T-helper 1 cell (primary cell): ENCODE measurements at regions not wholly inside any gene's neighbourhood (a gene's known extent, or its start where the extent isn't known, plus 50 kb on each side); places are given as distances from the start of the nearest gene placed in this dataset.

Experiments
- DNase-seq, 5 donors: peaks; one replicate each; pipeline ENCODE4 v3.0.0-alpha.2; 2012 to 2020

DNA sequence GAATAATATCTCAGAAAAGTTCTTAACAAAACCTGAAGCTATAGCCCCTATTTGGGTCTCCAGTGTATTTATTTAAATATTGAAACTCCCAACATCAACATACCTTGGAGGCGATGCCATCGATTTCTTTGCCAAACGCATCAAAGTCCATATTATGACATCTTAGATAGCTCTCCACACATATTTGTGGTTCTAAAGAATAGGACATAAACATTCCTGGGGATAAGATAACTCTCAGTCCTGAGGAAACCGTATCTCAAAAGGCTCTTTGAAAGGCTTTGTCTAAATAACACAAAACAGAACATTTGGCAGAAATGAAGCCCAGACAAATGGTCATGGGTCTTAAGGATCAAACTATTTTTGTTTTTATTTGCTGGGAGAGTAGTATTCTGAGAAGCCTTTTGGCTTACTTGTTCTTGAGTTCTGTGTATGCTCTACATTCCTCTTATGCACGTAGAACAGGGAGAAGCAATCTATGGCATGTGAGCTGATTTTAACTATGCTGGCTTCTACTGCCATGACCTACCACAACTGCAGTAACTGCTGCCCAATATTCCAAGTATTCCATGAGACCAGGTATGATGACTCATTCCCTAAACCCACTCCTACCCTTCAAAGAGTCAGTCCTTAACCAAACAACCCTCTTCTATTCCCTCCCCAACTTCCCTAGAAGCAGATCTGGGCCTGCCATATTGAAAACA, 279.0 kb upstream of the ZFHX3 start:
- DNase-seq: no peak

- DNase-seq: no peak
These were observed 278.3 kb upstream of the ZFHX3 start for GRCh38 chr16:73326221-73326620.

DNA sequence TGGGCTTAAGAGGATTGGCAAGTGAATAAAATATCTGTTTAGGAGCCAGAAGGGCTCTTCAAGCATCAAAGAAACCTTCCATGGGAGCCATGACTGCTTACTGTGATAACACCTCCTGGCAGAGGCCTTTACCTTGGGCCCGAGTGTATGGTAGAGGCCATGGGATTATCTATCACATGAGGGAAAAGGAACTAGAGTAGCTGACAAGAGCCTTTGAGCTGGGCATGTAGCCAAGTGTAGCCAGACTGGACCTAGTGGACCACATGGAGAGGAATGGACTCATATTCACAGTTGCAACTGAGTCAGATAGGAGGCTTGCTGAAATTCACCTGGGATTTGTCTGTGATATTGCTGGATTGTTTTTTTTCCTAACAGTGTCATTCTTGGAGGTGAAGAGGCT, 276.0 kb upstream of the ZFHX3 start:
- no peak for DNase-seq

DNA sequence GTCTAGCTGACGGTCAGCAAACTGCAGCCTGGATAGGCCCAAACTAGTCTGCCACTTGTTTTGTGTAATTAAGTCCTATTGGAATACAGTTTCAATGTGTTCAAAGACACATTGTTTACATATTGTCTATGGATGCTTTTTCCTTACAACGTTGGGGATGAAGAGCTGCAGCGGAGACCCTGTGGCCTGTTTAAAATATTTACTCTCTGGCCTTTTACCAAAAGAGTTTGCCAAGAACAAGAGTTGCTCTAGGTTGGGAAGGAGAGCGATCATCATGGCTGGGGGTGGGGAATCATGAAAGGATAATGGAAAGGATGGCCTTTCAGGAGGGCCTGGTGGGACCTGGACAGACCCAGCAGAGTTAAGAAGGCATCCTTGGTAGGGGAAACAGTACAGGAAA, 274.9 kb upstream of the ZFHX3 start:
- no peak for DNase-seq

DNA sequence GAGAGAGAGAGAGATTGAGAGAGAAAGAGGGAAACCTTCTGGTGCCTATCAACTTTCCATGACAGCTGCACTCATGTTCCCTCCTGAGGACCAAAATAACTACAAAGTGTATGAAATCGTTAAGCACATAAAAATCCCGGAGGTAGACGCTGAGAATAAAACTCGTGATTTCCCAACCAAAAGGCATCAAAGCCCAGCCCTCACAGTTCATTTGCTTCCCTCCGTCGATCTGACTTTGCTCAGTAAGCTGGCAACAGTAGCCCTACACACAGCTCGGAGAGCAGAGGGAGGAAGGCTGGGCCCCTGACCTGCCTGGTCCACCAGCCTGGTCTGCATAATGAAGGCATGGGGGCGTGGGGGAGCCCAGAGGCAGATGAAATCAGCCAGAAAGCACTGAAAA, 273.9 kb upstream of the ZFHX3 start:
- DNase-seq: no peak

DNA sequence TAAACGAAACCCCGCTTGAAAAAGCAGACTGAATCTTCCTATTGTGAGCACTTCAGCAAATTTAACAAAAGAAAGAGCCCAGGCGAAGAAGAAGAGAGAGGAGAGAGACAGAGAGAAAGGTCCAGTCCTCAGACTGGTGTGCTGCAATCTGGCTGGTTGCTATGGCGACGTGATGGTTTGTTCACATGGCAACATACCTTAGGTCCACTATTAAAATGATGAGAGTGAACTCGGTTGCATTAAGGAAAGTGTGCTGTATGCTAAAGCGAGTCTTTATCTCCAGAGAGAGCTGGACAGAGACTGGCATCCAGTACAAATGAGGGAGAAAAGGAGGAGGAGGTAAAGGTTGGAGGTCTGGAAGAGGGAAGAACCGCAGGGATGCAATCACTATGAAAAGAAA, 271.8 kb upstream of the ZFHX3 start:
- no peak for DNase-seq

DNA sequence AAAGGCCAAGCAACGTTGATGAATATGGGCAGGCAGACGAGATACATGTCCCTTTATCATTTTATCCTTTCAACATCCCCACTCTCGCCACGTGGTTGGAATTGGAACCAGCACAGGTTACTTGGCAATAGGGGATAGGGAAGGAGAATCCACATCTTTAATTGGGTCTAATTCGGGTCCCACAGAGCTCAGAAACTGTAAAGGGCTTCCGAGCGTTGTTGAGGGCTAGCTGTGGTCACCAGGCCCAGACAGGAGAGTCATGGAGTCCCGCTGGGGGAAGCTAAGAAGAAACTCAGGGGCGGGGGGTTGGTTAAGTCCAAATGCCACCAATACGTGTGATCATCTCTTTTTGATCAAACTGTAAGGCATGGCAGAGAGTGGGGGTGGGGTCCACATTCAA, 271.3 kb upstream of the ZFHX3 start:
- DNase-seq: no peak

GRCh38 chr16:73317321-73317857, 269.5 kb upstream of the ZFHX3 start:
- DNase-seq: no peak

- no peak for DNase-seq
These were observed 267.7 kb upstream of the ZFHX3 start for GRCh38 chr16:73315645-73316044.

DNA sequence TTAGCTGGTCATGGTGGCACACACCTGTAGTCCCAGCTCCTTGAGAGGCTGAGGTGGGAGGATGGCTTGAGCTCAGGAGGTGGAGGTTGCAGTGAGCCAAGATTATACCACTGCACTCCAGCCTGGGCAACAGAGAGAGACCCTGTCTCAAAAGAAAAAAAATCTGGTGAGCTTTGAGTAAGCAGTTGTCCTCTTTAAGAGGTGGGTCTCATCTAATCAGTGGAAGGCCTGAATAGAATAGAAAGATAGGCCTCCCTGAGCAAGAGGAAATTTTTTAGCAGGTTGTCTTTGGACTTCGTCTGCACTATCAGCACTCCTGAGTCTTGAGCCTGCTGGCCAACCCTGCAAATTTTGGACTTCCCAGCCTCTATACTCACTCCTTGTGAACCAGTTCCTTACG, 266.0 kb upstream of the ZFHX3 start:
- DNase-seq: no peak

DNA sequence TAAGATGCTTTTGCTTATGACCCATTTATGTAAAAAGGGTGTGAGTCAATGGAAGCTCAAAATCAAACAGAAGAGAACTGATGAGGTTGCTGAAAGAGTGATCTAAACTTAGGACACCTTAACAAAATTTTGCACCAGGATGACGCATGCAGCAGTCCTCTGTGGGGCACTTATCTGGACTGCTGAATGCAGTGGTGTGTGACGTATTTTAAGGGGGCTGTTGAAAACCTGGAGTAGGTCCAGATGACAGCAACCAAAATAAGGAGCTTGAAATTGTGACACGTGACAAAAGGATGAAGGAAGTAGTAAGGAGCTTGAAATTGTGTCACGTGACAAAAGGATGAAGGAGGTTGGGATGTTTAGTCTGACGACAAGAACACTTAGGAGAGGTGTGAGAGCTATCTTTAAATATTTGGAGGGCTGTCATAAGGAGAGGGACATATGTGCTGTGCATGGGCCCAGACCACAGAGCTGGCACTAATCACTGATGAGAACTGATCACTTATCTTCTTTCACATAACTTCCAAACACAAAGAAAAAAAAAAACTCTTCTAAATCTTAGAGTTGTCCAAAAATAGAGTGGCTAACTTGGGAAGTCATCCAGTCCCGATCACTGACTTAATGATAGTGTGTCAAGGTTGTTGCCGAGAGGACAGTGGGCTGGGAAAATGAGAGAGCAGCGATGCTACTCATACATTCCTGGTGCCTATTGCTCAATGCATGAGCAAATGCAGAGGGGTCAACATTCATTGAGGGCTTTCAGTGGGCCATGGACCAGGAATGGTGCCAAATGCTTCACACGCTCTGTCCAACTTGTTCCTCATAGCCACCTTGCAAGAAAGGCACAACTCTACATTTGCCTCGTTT, 264.2 kb upstream of the ZFHX3 start:
- no peak for DNase-seq

DNA sequence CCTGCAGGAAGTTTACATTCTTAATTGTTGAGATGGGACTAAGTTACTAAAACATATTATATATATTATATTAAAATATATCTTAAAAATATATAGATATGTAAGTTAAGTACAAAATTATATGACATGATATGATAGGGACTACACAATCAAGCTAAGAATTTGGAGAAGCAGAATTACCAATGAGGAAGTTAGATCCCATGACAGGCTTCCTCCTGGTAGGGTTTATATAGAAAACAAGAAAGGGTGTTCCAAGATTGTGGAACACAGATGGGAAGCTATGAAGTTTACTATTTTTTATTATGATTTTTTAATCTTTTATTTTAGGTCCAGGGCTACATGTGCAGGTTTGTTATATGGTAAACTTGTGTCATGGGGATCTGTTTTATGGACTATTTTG, 260.8 kb upstream of the ZFHX3 start:
- no peak for DNase-seq

DNA sequence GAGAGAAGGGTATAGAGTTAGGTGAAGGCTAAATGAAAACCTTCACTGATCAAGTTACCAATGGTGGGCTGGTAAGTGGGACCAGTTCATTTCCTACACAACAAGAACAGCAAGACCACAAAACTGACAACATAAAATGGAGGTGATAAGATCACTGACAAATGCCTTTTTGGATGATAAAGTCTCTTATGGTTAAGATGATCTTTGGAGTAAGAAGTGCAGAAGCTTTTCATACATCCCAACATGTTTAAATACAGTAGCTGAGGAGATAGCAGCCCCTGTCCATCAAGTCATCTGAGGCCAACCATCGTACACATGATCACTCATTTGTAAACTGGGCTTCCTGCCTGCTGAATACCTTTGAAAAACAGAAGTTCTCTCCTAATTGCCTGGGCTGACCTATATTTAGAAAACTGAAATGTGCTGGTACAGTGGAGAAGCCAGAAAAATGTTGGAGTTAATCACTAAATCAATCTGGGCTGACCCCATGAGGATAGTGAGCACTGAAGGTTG, 259.0 kb upstream of the ZFHX3 start:
- no peak for DNase-seq

- DNase-seq: no peak
These were observed 256.3 kb upstream of the ZFHX3 start for GRCh38 chr16:73304008-73304774.

- no peak for DNase-seq
These were observed 255.0 kb upstream of the ZFHX3 start for GRCh38 chr16:73302942-73303341.

GRCh38 chr16:73301984-73302383, 254.1 kb upstream of the ZFHX3 start:
- no peak for DNase-seq

DNA sequence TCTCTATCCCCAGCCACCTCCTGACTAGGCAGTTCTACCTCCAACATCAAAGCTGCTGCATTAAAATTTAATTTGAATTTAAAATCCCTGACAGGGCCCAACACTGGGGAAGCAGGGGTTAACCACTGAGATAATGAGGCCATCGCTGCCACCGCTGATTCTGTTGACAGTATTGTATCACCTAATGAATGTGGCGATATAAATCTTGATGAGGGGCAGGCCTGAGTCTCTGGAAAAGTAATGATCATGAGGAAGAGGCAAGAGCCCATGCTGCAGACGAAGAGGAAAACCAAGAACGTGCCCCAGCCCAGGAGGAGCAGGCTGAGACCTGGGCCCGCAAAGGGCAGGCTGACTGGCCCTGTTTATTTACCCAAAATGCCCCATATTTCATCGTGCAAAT, 251.4 kb upstream of the ZFHX3 start:
- DNase-seq: no peak

GRCh38 chr16:73298562-73298961, 250.6 kb upstream of the ZFHX3 start:
- DNase-seq: no peak

DNA sequence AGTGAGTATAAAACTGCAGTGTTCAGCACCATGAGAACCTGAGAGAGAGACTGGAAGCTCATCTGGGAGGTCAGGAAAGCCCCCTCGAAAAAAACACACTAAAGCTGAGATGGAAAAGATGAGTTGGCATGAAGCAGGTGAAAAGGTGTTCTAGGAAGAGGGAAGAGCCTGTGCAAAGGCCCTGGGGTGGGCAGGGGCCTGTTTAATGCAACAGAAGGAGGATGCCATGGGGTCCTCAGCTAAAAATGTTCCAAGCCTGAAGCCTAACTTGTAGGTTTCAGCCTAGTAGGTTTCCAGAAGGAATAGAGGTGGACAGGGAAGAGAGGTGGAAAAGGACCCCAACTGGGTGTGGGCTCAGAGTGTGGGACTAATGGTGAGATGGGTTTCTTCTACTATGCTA, 242.3 kb upstream of the ZFHX3 start:
- no peak for DNase-seq

DNA sequence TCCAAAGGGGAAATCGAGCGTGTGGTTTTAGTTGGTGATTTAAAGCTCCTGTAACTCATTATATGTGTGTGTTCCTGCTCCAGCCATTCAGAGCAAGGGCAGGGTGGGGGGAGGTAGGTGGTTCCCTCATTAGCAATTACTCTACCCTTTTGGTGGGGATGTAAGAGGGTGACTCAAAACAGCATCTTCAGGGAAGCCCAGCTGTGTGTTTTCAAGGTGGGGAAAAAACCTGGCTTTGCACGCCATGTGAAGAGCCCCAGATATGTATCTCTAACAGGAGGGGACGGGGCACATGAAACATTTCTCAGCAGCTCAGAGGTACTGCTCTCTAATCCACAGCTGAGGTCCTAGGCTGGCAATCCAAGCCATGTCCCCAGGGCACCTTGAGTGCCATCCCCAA, 241.3 kb upstream of the ZFHX3 start:
- DNase-seq: no peak

GRCh38 chr16:73288520-73288919, 240.6 kb upstream of the ZFHX3 start:
- DNase-seq: no peak

- no peak for DNase-seq
These were observed 240.0 kb upstream of the ZFHX3 start for GRCh38 chr16:73287859-73288405.
